ENCODE measurements at regions not wholly inside any gene's neighbourhood (a gene's known extent, or its start where the extent isn't known, plus 50 kb on each side); places are given as distances from the start of the nearest gene placed in this dataset.

- DNase-seq (ENCODE audit: low read depth) = no peak
- no peak overlapping the region for H3K4me3 ChIP-seq (ENCODE audit: low read depth, low read length)
- H3K36me3 ChIP-seq (ENCODE audit: control insufficient read depth, insufficient read depth, low read length) = no peaks in the 10 kb centered on the region
- no peaks in the 10 kb centered on the region for H3K27me3 ChIP-seq (ENCODE audit: control insufficient read depth, insufficient read depth, low read length)
- no peak for TF ChIP-seq CTCF (IDR thresholded peaks at IDR 0.05; ENCODE audit: insufficient read depth, low read length, poor library complexity, severe bottlenecking)
Measured at GRCh38 chr12:46471404-46471803, 98.8 kb upstream of the SLC38A2 start.

GRCh38 chr12:46470975-46471374 lies 98.4 kb upstream of the SLC38A2 start:
- TF ChIP-seq CTCF (IDR thresholded peaks at IDR 0.05; ENCODE audit: insufficient read depth, low read length, poor library complexity, severe bottlenecking) = no peak
- no peak for DNase-seq (ENCODE audit: low read depth)
- Histone ChIP-seq H3K36me3 (ENCODE audit: control insufficient read depth, insufficient read depth, low read length) (no peaks in the 10 kb centered on the region), H3K27me3 (ENCODE audit: control insufficient read depth, insufficient read depth, low read length) (no peaks in the 10 kb centered on the region), H3K4me3 (ENCODE audit: low read depth, low read length) (no peak overlapping the region)

GRCh38 chr12:46470036-46470627 lies 97.6 kb upstream of the SLC38A2 start:
- no peak for TF ChIP-seq CTCF (IDR thresholded peaks at IDR 0.05; ENCODE audit: insufficient read depth, low read length, poor library complexity, severe bottlenecking)
- Histone ChIP-seq H3K4me3 (ENCODE audit: low read depth, low read length) (no peak overlapping the region), H3K36me3 (ENCODE audit: control insufficient read depth, insufficient read depth, low read length) (no peaks in the 10 kb centered on the region), H3K27me3 (ENCODE audit: control insufficient read depth, insufficient read depth, low read length) (no peaks in the 10 kb centered on the region)
- no peak for DNase-seq (ENCODE audit: low read depth)

GRCh38 chr12:46468813-46469212 lies 96.2 kb upstream of the SLC38A2 start:
- no peak for DNase-seq (ENCODE audit: low read depth)
- no peaks in the 10 kb centered on the region for H3K27me3 ChIP-seq (ENCODE audit: control insufficient read depth, insufficient read depth, low read length)
- TF ChIP-seq CTCF (IDR thresholded peaks at IDR 0.05; ENCODE audit: insufficient read depth, low read length, poor library complexity, severe bottlenecking) = no peak
- H3K36me3 ChIP-seq (ENCODE audit: control insufficient read depth, insufficient read depth, low read length) = no peaks in the 10 kb centered on the region
- no peak overlapping the region for H3K4me3 ChIP-seq (ENCODE audit: low read depth, low read length)

- Histone ChIP-seq H3K27me3 (ENCODE audit: control insufficient read depth, insufficient read depth, low read length) (no peaks in the 10 kb centered on the region), H3K36me3 (ENCODE audit: control insufficient read depth, insufficient read depth, low read length) (no peaks in the 10 kb centered on the region), H3K4me3 (ENCODE audit: low read depth, low read length) (no peak overlapping the region)
- no peak for DNase-seq (ENCODE audit: low read depth)
- TF ChIP-seq CTCF (IDR thresholded peaks at IDR 0.05; ENCODE audit: insufficient read depth, low read length, poor library complexity, severe bottlenecking) = no peak
Measured at GRCh38 chr12:46468160-46468559, 95.6 kb upstream of the SLC38A2 start.

- no peaks in the 10 kb centered on the region for H3K27me3 ChIP-seq (ENCODE audit: control insufficient read depth, insufficient read depth, low read length)
- H3K36me3 ChIP-seq (ENCODE audit: control insufficient read depth, insufficient read depth, low read length) = no peaks in the 10 kb centered on the region
- no peak overlapping the region for H3K4me3 ChIP-seq (ENCODE audit: low read depth, low read length)
- no peak for TF ChIP-seq CTCF (IDR thresholded peaks at IDR 0.05; ENCODE audit: insufficient read depth, low read length, poor library complexity, severe bottlenecking)
- no peak for DNase-seq (ENCODE audit: low read depth)
Measured at GRCh38 chr12:46465307-46465706, 92.7 kb upstream of the SLC38A2 start.

Data from kidney epithelial cell (primary cell).